HCT116 (cell line): ENCODE measurements at regions not wholly inside any gene's neighbourhood (a gene's known extent, or its start where the extent isn't known, plus 50 kb on each side); places are given as distances from the start of the nearest gene placed in this dataset.

Experiments
- ATAC-seq: fragments of 200-7000 bp; cut with Tn5 transposase; 2 replicates; pipeline ENCODE4 v1.9.1; 2020; ENCODE audit warnings: mild to moderate bottlenecking, moderate library complexity
- BruUV-seq: library from RNA; stranded (reverse); fragments of 400-500 nt; replicated peaks from 2 replicates; lab custom pipeline; 2021; lab: Mats Ljungman, UMichigan
- CTCF ChIA-PET: fragments of 300-600 bp; sonication (Branson Sonifier 250); formaldehyde crosslinking; loops from one replicate; lab custom pipeline; 2021; ENCODE audit warnings: antibody characterized with exemption; lab: Charles Lee
- POLR2A ChIA-PET: fragments of 300-600, 350-600 bp; sonication (Branson Sonifier 250); formaldehyde crosslinking; loops from one replicate; lab custom pipeline; 2021; ENCODE audit warnings: antibody characterized with exemption; lab: Charles Lee
- RAD21 ChIA-PET, 2 experiments: fragments of 300-600 bp; sonication (Branson Sonifier 250); formaldehyde crosslinking; loops; one replicate each; lab custom pipeline; 2023; ENCODE audit warnings: low total read pairs in 2 of 2; ENCODE audit not compliant: uncharacterized antibody in 2 of 2, unreplicated experiment in 2 of 2, low non-redundant PET in 1 of 2; lab: Charles Lee
- DNase-seq: peaks from one replicate; pipeline ENCODE4 v3.0.0-alpha.2; 2010; ENCODE audit warnings: low read depth, low spot score
- H2AFZ ChIP-seq: fragments of 200-600 bp; shearing (Covaris generic), sonication (generic); 2 replicates; pipeline ENCODE4 v1.6.1; 2017; ENCODE audit warnings: low read depth, mixed run types, mixed read lengths, antibody characterized with exemption, low read length; ENCODE audit not compliant: poor library complexity, severe bottlenecking
- H3K27ac ChIP-seq: 2 replicates; pipeline ENCODE4 v1.5.1; 2012; ENCODE audit warnings: low read depth, low read length
- H3K27me3 ChIP-seq: fragments of 200-600 bp; sonication (generic); 2 replicates; pipeline ENCODE4 v1.6.1; 2016; ENCODE audit warnings: mixed run types, low read length, mixed read lengths; ENCODE audit not compliant: insufficient read depth
- H3K36me3 ChIP-seq, 2 experiments: fragments of 200-500 bp in 1 of 2; fragments of 200-600 bp in 1 of 2; sonication (Bioruptor generic) in 1 of 2; sonication (generic) in 1 of 2; 2 replicates each; pipeline versions ENCODE4 v1.5.1 to v1.6.1; 2014 to 2016; ENCODE audit warnings: low read length in 2 of 2, inconsistent platforms in 1 of 2, mixed read lengths in 1 of 2, mixed run types in 1 of 2; ENCODE audit not compliant: insufficient read depth in 2 of 2, control insufficient read depth in 1 of 2
- H3K4me1 ChIP-seq, 2 experiments: fragments of 200-600 bp in 1 of 2; sonication (generic) in 1 of 2; 2 replicates each; pipeline versions ENCODE4 v1.5.1 to v1.6.1; 2012 to 2017; ENCODE audit warnings: low read length in 2 of 2, inconsistent platforms in 1 of 2, mild to moderate bottlenecking in 1 of 2, mixed read lengths in 1 of 2, mixed run types in 1 of 2, moderate library complexity in 1 of 2; ENCODE audit not compliant: insufficient read depth in 2 of 2, control insufficient read depth in 1 of 2
- H3K4me2 ChIP-seq: fragments of 200-600 bp; sonication (generic); 2 replicates; pipeline ENCODE4 v1.6.1; 2017; ENCODE audit warnings: mixed run types, low read length, mixed read lengths
- H3K4me3 ChIP-seq, 2 experiments: fragments of 200-600 bp in 1 of 2; sonication (generic) in 1 of 2; replicated peaks in 1 of 2; 2 replicates each; pipeline ENCODE4 v1.5.1; 2011 to 2016; ENCODE audit warnings: low read length in 2 of 2, control low read depth in 1 of 2, low read depth in 1 of 2, mild to moderate bottlenecking in 1 of 2, mixed read lengths in 1 of 2, mixed run types in 1 of 2
- H3K79me2 ChIP-seq: fragments of 200-600 bp; sonication (generic); 2 replicates; pipeline ENCODE4 v1.6.1; 2017; ENCODE audit warnings: mild to moderate bottlenecking, mixed run types, low read length, moderate library complexity, mixed read lengths; ENCODE audit not compliant: insufficient read depth
- H3K9ac ChIP-seq: fragments of 200-600 bp; sonication (generic); 2 replicates; pipeline ENCODE4 v1.6.1; 2016; ENCODE audit warnings: low read length, mixed read lengths
- H3K9me2 ChIP-seq: fragments of 200-600 bp; sonication (generic), shearing (Covaris generic); 2 replicates; pipeline ENCODE4 v1.6.1; 2017; ENCODE audit warnings: mixed run types, mild to moderate bottlenecking, moderate library complexity; ENCODE audit not compliant: insufficient read depth
- H3K9me3 ChIP-seq, 2 experiments: fragments of 200-500 bp in 1 of 2; fragments of 200-600 bp in 1 of 2; sonication (Bioruptor generic) in 1 of 2; sonication (generic) in 1 of 2; 2 replicates each; pipeline ENCODE4 v1.6.1; 2014 to 2017; ENCODE audit warnings: low read length in 2 of 2, mixed read lengths in 2 of 2, inconsistent platforms in 1 of 2, low read depth in 1 of 2, mild to moderate bottlenecking in 1 of 2, mixed run types in 1 of 2, moderate library complexity in 1 of 2; ENCODE audit not compliant: control insufficient read depth in 1 of 2, insufficient read depth in 1 of 2
- H4K20me1 ChIP-seq: fragments of 200-600 bp; sonication (generic), shearing (Covaris generic); 2 replicates; pipeline ENCODE4 v1.6.1; 2017; ENCODE audit warnings: mixed run types, mild to moderate bottlenecking, moderate library complexity; ENCODE audit not compliant: insufficient read depth
- ATF3 ChIP-seq: IDR thresholded peaks from 2 replicates; pipeline ENCODE4 v1.6.1; 2012
- CBX3 ChIP-seq: IDR thresholded peaks from 2 replicates; pipeline ENCODE4 v1.6.1; 2012; ENCODE audit warnings: low read depth
- CEBPB ChIP-seq: IDR thresholded peaks from 2 replicates; pipeline ENCODE4 v1.6.1; 2012; ENCODE audit warnings: low read depth
- EGR1 ChIP-seq: IDR thresholded peaks from 2 replicates; pipeline ENCODE4 v1.6.1; 2012; ENCODE audit warnings: low read depth
- ELF1 ChIP-seq: IDR thresholded peaks from 2 replicates; pipeline ENCODE4 v1.6.1; 2012; ENCODE audit warnings: low read depth, borderline replicate concordance
- EZH2 ChIP-seq: fragments of 200-600 bp; sonication (generic); IDR thresholded peaks from 2 replicates; pipeline ENCODE4 v1.6.1; 2017; ENCODE audit warnings: antibody characterized with exemption, mixed run types
- EZH2phosphoT487 ChIP-seq: fragments of 200-600 bp; IDR thresholded peaks from 2 replicates; pipeline ENCODE4 v1.6.1; 2018; ENCODE audit warnings: antibody characterized with exemption, borderline replicate concordance
- POLR2A ChIP-seq: IDR thresholded peaks from 2 replicates; pipeline ENCODE4 v1.7.0; 2011; ENCODE audit warnings: borderline replicate concordance; ENCODE audit not compliant: insufficient read depth, insufficient read length; ENCODE audit errors: extremely low read depth
- POLR2AphosphoS5 ChIP-seq: IDR thresholded peaks from 2 replicates; pipeline ENCODE4 v1.6.1; 2011; ENCODE audit warnings: mild to moderate bottlenecking, low read depth, low read length, moderate library complexity
- RAD21 ChIP-seq: IDR thresholded peaks from 2 replicates; pipeline ENCODE4 v1.6.1; 2012; ENCODE audit warnings: low read depth, mild to moderate bottlenecking
- SIN3A ChIP-seq: IDR thresholded peaks from 2 replicates; pipeline ENCODE4 v1.6.1; 2012; ENCODE audit warnings: low read depth
- SRF ChIP-seq: IDR thresholded peaks from 2 replicates; pipeline ENCODE4 v1.6.1; 2012; ENCODE audit warnings: low read depth
- TCF7L2 ChIP-seq: IDR thresholded peaks from 2 replicates; pipeline ENCODE4 v1.7.0; 2011; ENCODE audit warnings: borderline replicate concordance, inconsistent platforms; ENCODE audit not compliant: insufficient read depth, insufficient read length; ENCODE audit errors: extremely low read depth
- YY1 ChIP-seq: IDR thresholded peaks from 2 replicates; pipeline ENCODE4 v1.6.1; 2011; ENCODE audit warnings: low read length, low read depth, moderate library complexity, mild to moderate bottlenecking; ENCODE audit not compliant: insufficient replicate concordance; ENCODE audit errors: extremely low read depth
- ZBTB33 ChIP-seq: IDR thresholded peaks from 2 replicates; pipeline ENCODE4 v1.6.1; 2011; ENCODE audit warnings: mild to moderate bottlenecking, low read length, moderate library complexity; ENCODE audit not compliant: insufficient replicate concordance; ENCODE audit errors: extremely low read depth
- ZFX ChIP-seq: fragments of 450-650 bp; IDR thresholded peaks from 2 replicates; pipeline ENCODE4 v1.6.1; 2017
- ZNF274 ChIP-seq: fragments of 200-500 bp; sonication (Bioruptor generic); IDR thresholded peaks from 2 replicates; pipeline ENCODE4 v1.6.1; 2014; ENCODE audit warnings: mild to moderate bottlenecking, low read depth, low read length, inconsistent platforms
- intact Hi-C: fragments of 100-400 bp; cut with micrococcal nuclease; formaldehyde crosslinking; loops from 2 replicates; pipeline ENCODE4 v1.10.0; 2022
- TF ChIP-seq, protein P1 (sequence below): IDR thresholded peaks from 2 replicates; pipeline ENCODE4 v1.6.1; 2012; ENCODE audit warnings: low read depth
- TF ChIP-seq, protein P2 (sequence below), 3 experiments: fragments of 200-600 bp in 1 of 3; sonication (generic) in 1 of 3; IDR thresholded peaks in 2 of 3; conservative IDR thresholded peaks in 1 of 3; 2 replicates each; pipeline ENCODE4 v1.5.1; 2012 to 2017; ENCODE audit warnings: low read depth in 2 of 3, low read length in 2 of 3, antibody characterized with exemption in 1 of 3, borderline replicate concordance in 1 of 3, control low read depth in 1 of 3, mild to moderate bottlenecking in 1 of 3, mixed read lengths in 1 of 3, mixed run types in 1 of 3, moderate library complexity in 1 of 3; ENCODE audit not compliant: insufficient read depth in 1 of 3
- TF ChIP-seq, protein P3 (sequence below): IDR thresholded peaks from 2 replicates; pipeline ENCODE4 v1.6.1; 2012

DNA sequence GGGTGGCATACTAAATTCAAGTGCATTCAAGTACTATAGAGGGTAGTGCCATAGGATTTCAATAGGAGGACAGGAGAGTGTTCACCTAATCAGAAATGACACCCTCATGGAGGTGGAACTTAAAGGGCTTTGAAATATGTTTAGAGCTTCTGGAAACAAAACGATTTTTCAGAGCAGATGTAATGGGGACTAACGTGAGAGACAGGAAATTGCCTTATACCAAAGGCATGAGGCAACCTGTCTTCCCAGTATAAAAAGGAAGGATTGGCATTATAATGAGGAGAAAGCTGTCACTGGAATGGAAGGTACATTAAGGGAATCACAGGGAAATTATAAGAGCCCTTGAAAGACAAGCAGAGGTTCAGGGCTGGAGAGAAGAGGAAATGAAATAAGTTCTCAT, 116.3 kb upstream of the PNPLA4 start:
- H3K4me3 ChIP-seq: no peak overlapping the region
- TF ChIP-seq POLR2AphosphoS5: no peak
- TF ChIP-seq TCF7L2: no peak
- no peak for TF ChIP-seq SRF
- no peak for TF ChIP-seq ZNF274
- no peak for TF ChIP-seq ZBTB33
- TF ChIP-seq RAD21: no peak
- TF ChIP-seq POLR2A: no peak
- TF ChIP-seq ELF1: no peak
- TF ChIP-seq ATF3: no peak
- no peak for TF ChIP-seq EGR1
- TF ChIP-seq CEBPB: no peak
- TF ChIP-seq SIN3A: no peak
- TF ChIP-seq CBX3: no peak
- TF ChIP-seq, protein P1, sequence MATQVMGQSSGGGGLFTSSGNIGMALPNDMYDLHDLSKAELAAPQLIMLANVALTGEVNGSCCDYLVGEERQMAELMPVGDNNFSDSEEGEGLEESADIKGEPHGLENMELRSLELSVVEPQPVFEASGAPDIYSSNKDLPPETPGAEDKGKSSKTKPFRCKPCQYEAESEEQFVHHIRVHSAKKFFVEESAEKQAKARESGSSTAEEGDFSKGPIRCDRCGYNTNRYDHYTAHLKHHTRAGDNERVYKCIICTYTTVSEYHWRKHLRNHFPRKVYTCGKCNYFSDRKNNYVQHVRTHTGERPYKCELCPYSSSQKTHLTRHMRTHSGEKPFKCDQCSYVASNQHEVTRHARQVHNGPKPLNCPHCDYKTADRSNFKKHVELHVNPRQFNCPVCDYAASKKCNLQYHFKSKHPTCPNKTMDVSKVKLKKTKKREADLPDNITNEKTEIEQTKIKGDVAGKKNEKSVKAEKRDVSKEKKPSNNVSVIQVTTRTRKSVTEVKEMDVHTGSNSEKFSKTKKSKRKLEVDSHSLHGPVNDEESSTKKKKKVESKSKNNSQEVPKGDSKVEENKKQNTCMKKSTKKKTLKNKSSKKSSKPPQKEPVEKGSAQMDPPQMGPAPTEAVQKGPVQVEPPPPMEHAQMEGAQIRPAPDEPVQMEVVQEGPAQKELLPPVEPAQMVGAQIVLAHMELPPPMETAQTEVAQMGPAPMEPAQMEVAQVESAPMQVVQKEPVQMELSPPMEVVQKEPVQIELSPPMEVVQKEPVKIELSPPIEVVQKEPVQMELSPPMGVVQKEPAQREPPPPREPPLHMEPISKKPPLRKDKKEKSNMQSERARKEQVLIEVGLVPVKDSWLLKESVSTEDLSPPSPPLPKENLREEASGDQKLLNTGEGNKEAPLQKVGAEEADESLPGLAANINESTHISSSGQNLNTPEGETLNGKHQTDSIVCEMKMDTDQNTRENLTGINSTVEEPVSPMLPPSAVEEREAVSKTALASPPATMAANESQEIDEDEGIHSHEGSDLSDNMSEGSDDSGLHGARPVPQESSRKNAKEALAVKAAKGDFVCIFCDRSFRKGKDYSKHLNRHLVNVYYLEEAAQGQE: no peak
- no peak for TF ChIP-seq EZH2
- TF ChIP-seq, protein P2, sequence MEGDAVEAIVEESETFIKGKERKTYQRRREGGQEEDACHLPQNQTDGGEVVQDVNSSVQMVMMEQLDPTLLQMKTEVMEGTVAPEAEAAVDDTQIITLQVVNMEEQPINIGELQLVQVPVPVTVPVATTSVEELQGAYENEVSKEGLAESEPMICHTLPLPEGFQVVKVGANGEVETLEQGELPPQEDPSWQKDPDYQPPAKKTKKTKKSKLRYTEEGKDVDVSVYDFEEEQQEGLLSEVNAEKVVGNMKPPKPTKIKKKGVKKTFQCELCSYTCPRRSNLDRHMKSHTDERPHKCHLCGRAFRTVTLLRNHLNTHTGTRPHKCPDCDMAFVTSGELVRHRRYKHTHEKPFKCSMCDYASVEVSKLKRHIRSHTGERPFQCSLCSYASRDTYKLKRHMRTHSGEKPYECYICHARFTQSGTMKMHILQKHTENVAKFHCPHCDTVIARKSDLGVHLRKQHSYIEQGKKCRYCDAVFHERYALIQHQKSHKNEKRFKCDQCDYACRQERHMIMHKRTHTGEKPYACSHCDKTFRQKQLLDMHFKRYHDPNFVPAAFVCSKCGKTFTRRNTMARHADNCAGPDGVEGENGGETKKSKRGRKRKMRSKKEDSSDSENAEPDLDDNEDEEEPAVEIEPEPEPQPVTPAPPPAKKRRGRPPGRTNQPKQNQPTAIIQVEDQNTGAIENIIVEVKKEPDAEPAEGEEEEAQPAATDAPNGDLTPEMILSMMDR (IDR thresholded peaks at IDR 0.05 in 2 of 3, conservative IDR thresholded peaks at IDR 0.05 in 1 of 3; ENCODE audit: borderline replicate concordance in 1 of 3, insufficient read depth in 1 of 3, low read depth in 2 of 3, low read length in 2 of 3): no peak
- TF ChIP-seq, protein P3, sequence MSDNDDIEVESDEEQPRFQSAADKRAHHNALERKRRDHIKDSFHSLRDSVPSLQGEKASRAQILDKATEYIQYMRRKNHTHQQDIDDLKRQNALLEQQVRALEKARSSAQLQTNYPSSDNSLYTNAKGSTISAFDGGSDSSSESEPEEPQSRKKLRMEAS: no peak
- no peak for TF ChIP-seq YY1
- no peak for TF ChIP-seq ZFX
- TF ChIP-seq EZH2phosphoT487: no peak
- RAD21 ChIA-PET: no interaction called here
- H3K27me3 ChIP-seq: no peaks in the 10 kb centered on the region
- no peaks in the 10 kb centered on the region for H3K79me2 ChIP-seq
- no peak overlapping the region for H3K27ac ChIP-seq
- H3K4me2 ChIP-seq: no peak overlapping the region
- no peak for ATAC-seq
- CTCF ChIA-PET: no interaction called here
- no peaks in the 10 kb centered on the region for H4K20me1 ChIP-seq
- POLR2A ChIA-PET: no interaction called here
- no TSS peak for BruUV-seq
- H3K9me3 ChIP-seq: no peaks in the 10 kb centered on the region
- H3K36me3 ChIP-seq: no peaks in the 10 kb centered on the region
- intact Hi-C loops: no loop called here
- H3K9ac ChIP-seq: no peak overlapping the region
- H3K4me1 ChIP-seq: no peaks in the 10 kb centered on the region
- no peak for DNase-seq
- no peak overlapping the region for H2AFZ ChIP-seq
- H3K9me2 ChIP-seq: no peaks in the 10 kb centered on the region
